ENCODE measurements at regions not wholly inside any gene's neighbourhood (a gene's known extent, or its start where the extent isn't known, plus 50 kb on each side); places are given as distances from the start of the nearest gene placed in this dataset.
"Not testable (repeated sequence)": the region's sequence is repeated elsewhere in the genome, so short reads cannot be mapped to it uniquely, and the experiment has no call there.

- DNase-seq: no peak
Measured at GRCh38 chrX:124720532-124720931, 374.2 kb downstream of the SH2D1A start.

DNA sequence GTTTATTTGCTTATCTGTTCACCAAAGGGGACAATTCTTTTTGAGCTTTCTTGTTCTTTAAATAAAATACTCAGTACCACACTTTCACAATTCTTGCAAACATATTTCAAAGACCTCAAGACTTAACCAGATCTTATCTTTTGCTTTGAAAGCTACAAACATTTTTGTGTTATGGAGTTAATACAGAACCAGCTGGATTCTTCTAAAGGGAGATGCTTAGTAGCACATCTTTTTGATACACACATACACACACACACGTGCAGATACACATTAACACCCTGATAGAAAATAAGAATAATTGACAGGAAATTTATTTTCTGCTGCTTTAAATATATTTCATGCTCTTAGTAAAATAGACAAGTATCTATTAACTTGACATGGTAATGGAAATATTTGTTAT, 379.1 kb downstream of the SH2D1A start:
- DNase-seq: no peak

GRCh38 chrX:124726292-124726691, 379.9 kb downstream of the SH2D1A start:
- DNase-seq: no peak

GRCh38 chrX:124726881-124727280, 380.5 kb downstream of the SH2D1A start:
- DNase-seq: no peak

DNA sequence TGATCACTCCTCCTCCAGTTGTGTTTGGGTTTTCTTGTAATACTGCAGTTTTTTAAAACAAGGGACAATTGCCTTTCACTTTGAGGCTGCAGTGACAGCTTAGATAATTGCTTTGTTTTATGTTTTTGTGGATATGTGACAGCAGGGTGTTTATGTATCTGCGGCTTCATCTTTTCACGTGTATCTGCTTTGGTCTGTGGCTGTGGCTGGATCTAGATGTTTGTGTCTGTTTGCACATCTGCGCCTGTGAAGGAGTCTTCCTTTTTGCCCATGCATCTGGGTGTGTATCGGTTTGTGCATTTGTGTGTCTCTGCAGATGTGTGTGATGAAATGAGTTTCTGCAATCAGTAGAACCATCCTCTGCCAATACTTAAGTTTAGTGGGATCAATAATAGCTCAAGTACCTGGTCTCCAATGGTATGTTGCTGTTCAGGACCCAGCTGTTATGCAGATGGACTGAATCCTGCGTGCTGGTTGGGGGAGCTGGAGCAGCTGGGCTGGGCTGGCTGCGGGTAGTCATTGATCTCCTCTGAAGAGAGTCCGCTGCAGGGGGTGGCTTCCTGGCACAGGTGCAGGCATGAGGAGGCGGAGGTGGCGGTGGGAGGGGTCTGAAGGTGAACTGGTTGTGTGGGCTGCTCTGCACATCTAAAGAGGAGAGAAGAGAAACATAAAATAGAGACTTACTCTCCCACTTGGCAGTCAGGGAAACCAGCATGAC, 390.3 kb downstream of the SH2D1A start:
- DNase-seq: peak; percentile 7

DNA sequence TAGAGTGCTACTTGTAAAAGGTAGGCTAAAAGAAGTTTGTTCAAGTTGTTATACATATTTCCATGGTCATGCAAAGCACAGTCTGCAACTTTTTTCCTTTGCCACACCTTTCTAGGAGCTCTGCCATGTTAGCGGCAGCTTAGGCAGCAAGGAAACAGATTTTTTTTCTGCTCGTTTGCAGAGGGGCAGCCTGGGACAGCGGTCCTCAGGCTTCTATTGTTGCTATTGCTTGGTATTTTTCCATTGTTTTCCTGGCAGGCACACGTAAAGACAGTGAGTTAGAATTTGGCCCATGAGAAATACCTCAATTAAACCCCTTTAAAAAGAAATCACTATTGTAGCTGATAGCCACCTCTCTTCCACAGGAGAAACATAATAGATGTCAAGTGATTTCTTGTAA, 391.4 kb downstream of the SH2D1A start:
- no peak for DNase-seq

- no peak for DNase-seq
Measured at GRCh38 chrX:124747295-124747694, 400.9 kb downstream of the SH2D1A start.

DNA sequence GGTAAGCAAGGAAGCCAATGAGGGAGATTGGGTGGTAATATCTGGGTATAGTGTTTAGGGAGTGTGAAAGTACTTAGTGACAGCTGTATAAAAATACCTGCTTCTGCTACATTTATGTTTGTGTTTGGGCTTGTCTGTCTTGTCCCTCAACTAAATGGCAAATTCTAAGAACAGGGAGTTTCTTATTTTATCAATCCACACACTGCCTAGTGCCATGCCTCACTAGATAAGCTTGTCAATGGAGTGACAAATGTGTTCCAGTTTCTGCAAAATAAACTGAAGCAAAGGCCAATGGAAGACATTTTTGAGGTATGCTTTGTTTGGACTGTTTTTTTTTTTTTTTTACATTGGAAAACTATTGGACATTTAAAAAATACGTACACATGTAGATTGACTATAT, 418.0 kb downstream of the SH2D1A start:
- DNase-seq: no peak

GRCh38 chrX:124769166-124769565, 422.8 kb downstream of the SH2D1A start:
- DNase-seq: no peak

DNA sequence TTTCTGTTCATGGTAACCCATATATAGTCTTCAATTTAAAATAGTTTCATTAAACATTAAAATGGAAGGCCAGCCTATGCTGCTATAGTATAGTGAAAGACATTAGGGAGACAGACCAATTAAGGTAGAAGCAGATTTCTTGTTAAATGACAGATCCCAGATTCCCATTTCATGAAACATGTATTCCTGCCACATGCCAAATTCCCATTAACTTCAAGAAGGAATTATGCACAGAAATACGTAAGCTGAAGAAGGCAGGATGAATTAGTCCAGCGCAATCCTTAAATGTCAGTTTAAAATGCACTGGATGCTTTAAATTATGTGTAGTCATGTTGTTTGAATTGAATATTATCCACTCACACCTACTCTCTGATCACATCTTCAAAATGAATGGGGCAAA, 424.9 kb downstream of the SH2D1A start:
- DNase-seq: no peak

GRCh38 chrX:124788253-124788652, 441.9 kb downstream of the SH2D1A start:
- not testable (repeated sequence) for DNase-seq

GRCh38 chrX:124789874-124790273, 443.5 kb downstream of the SH2D1A start:
- not testable (repeated sequence) for DNase-seq

- no peak for DNase-seq
Measured at GRCh38 chrX:124791492-124792095, 445.2 kb downstream of the SH2D1A start.

DNA sequence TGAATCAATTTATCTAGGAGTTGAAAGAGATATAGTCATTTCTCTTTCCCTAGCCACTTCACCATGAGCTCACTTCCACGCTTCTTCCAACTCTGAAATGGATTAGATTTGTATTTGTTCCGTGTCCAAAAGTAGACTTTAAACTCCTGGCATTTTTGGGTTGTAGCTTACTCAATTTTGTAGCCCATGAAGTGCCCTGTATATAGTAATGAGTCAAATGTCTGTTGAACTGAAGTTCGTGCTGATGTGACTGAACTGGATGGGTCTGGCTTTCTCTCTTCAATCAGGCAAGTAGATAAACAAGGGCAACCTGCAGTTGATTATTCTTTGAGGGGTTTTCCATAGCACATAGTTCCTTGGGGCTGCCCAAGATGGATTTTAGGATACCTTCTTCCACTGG, 450.6 kb downstream of the SH2D1A start:
- no peak for DNase-seq

- no peak for DNase-seq
Measured at GRCh38 chrX:124804962-124805361, 458.6 kb downstream of the SH2D1A start.

DNA sequence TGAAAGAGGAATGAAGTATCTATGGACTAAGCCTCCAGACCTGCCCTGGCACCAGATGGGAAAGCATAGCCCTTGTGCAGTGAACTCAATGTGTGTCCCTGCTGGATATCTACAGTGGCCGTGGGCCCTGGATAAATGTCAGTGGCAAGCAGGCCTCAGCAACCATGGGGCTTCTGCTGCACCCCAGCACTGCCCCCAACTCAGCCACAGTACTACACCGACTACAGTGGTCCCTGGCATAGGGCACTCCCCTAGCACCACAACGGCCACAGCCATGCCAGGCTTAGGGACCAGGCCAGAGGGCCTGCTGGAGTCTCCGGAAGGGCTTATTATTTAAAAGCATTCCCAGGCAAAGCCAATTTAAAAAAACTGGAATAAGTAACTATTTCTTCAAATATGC, 459.1 kb downstream of the SH2D1A start:
- no peak for DNase-seq

DNA sequence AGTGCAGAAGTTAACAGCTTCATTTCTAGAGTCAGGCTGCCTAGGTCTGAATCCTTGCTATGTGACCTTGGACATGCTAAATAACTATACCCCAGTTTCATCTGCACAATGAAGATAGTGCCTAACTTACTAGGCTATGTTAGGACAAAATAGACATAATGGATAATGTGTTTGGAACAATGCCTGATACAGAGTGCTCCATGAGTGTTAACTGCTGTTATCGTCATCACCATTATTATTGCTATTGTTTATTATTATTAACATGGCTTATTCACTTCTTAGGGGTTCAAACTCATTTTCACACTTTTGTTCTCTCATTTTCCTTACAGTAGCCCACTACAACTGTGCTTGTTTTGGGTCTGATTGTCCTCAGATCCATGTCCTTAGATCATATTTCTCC, 467.7 kb downstream of the SH2D1A start:
- DNase-seq: no peak

DNA sequence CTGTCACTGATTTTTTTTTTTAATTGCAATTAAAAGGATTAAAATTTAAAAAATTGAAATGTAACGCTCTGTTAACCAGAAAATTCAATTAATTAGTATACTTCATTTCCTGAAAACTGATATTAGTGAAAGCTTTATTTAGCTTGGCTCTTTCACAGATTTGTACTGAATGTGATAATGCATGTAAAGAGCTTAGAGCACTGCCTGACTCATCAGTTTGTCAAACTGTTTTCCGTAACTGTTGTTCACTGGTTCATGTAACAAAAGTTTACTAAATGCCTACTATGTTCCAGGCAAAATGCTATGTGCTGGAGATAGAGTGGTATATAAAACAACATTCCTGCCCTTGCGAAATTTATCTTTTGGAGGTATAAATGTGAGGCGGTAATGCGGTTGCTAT, 471.7 kb downstream of the SH2D1A start:
- DNase-seq: no peak

GRCh38 chrX:124818764-124819163, 472.4 kb downstream of the SH2D1A start:
- no peak for DNase-seq

- no peak for DNase-seq
Measured at GRCh38 chrX:124820738-124821137, 474.4 kb downstream of the SH2D1A start.

DNA sequence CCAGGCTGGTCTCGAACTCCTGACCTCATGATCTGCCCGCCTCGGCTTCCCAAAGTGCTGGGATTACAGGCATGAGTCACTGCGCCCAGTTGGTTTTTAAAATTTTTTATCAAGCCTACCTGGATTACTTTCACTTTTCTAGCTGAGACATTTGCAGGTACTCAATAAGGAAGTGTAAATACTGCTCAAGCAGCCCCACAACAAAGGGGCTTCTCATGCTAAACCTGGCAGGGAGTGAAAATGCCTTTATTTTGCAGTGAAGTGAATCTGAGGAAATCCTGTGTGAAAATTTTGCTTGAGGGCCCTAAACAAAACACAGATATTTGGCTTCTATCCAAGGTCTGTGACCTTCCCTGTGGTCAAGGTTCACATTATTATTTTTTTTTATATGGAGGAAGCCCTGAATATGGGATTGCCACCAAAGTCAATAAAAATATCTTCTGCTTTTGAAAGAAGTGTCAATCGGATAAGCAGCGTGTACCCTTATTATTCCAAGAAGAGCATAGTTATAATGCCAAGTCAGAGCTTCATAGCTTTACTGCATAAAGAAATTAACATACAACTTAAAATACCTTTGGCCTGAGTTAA, 481.0 kb downstream of the SH2D1A start:
- DNase-seq: no peak

DNA sequence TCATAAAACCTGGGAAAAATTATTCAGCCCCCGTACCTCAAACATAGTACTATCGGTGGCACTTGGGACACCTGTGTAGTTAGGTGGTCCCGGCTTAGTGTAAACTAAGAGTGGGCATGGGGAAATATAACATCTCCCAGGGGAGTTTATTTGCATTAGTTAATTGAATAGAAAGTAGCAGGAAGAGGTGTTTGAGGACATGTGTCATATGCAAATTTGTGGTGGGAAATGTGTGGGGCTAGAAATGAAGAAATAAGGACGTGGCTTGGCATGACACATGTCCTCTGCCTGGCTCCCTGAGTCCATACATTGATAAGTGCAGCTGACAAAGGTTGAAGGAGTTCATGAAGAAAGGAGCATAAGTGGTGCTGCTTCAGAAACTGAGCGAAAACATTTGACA, 483.6 kb downstream of the SH2D1A start:
- no peak for DNase-seq

DNA sequence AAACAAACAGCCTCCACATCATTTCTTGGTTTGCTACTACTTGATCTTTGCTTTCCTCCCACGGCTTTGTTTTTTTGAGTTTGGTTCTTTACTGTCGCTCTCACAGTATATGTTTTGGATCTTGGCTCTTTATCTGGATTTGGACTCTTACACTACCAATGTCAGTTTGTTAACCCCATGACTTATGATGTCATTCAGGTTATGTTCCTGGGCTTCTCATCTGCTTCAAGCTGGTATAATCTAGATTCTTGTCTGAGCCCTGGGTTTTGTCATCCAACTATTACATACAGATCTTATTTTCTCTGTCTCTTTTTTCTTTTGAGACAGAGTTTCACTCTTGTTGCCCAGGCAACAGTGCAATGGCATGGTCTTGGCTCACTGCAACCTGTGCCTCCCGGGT, 482.9 kb upstream of the TEX13C start:
- no peak for DNase-seq

DNA sequence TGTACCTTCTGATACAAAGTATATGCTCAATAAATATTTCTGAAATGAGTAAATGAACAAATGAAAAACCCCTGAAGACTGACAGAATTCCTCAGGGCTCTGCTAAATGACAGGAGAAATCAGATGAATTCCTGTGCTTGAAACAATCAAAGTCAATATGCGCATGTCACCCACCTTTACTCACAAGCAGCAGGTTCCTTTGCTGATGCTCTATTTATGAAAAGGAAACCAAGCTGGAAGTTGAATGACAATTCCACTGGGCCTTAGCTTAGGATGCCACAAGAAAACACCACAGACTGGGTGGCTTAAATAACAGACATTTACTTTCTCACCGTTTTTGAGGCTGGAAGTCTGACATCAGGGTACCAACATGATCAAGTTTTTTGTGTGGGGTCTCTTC, 477.5 kb upstream of the TEX13C start:
- DNase-seq: no peak

DNA sequence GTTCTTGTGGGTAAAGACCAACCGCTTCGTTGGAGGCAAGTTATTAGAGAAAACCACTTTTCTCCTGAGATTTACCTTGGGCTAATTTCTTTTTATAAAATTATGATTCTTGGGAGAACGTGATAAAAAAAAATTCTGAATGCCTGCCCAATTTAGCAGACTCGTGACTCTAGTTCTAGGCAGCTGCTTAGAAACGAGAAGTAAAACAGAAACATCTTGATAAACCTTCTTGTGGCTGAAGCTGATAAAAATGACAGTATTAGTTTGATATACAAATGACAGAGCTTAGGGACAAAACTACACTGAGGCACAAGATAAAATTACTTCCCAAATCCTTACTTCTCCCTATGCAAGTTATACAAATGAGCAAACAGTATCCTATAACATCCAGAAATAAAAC, 458.9 kb upstream of the TEX13C start:
- DNase-seq: no peak
